SW480 (cell line): ENCODE measurements at regions not wholly inside any gene's neighbourhood (a gene's known extent, or its start where the extent isn't known, plus 50 kb on each side); places are given as distances from the start of the nearest gene placed in this dataset.
A peak's percentile ranks its signal among the peaks of the same experiment; 100 is the strongest.

ENCODE experiments used
- DNase-seq: peaks from one replicate; pipeline ENCODE4 v3.0.0-alpha.2; 2016; ENCODE audit warnings: low spot score

DNA sequence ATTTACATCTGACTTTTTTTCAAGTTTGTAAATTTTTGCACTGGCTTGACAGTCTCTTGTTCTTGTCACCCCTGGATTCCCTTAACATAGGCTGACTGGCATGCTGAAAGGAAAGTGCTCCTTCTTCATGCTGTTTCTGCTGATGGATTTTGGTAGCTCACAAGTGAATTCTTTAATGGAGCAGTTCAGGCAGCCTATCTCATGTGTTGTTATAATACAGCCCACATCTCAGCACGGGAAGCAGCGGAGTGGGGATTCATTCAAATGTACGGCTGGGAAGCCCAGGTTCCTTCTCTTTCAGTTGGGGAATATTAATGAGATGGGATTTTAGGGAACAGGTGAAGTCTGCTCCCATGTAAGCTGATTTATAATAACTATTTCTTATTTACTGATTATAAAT is 142.8 kb downstream of the CD8B2 start:
- no peak for DNase-seq

DNA sequence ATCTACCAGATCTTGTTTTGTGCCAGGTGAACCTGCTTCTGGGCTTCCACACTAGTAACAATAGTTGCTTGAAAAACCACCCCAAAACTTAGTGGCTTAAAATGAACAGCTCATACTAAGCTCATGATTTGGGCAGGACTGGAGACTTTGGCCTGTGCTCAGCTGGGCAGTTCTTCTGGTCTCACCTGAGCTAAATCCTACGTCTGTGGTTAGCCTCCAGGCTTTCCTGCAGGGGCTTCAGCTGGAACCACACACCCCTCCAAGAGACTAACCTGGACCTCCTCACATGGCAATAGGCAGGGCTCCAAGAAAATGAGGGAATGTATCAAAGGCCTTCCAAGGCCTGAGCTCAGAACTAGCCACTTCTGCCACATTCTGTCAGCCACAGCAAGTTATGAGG is 144.1 kb downstream of the CD8B2 start:
- DNase-seq: no peak

DNA sequence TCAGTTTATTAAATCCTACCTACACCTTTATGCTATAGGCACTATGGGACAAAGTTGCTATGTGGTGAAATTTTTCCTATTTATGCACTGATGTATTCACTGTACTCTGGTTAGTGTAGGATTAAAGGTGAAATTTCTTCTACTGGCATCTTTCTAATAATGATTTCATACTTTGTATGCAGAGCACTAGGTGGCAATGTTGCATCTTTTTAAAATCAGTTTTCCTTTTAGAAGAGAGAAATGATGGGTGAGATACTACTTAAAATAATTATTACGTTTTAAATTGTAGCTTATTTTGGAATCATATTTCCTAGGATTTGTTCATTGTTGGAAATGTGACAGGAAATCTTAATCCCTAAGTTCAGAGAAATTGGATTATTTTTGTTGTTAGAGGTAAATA is 150.9 kb downstream of the CD8B2 start:
- DNase-seq: peak; percentile 53

DNA sequence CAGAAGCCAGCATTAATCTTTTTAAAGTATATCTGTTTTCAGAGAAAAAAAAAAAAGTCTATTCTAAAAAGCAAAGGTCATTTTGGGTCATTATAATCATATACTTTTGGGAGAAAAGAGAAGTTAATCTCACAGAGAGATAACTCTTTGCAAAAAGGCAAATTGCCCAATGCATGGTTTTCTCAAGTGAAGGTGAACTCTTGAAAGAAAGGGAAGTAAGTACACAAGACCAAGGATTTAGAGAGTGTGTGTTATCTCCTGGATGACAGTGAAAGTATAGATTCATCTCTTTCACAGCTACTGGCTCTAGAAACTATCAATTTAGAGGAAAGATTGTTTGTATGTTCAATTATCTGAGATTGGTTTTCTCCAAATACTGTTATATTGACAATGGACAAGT is 151.4 kb downstream of the CD8B2 start:
- DNase-seq: no peak

DNA sequence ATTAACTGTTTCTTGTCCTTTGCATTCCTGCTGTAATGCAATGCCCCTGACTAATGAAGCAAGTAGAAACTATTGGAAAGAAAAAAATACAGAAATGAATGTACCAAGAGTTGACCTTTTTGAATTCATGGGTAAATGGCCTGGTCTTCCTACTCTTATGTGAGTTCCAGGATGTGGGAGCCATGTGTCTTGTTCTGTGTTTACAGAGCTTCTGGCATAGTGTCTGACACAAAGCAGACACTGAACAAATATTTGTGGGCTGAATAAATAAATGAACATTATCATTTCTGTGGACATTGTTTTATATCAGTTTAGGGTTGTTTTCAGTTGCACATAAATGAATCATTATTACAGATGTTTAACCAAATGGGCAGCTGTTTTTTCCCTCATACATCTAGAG is 155.5 kb downstream of the CD8B2 start:
- no peak for DNase-seq

DNA sequence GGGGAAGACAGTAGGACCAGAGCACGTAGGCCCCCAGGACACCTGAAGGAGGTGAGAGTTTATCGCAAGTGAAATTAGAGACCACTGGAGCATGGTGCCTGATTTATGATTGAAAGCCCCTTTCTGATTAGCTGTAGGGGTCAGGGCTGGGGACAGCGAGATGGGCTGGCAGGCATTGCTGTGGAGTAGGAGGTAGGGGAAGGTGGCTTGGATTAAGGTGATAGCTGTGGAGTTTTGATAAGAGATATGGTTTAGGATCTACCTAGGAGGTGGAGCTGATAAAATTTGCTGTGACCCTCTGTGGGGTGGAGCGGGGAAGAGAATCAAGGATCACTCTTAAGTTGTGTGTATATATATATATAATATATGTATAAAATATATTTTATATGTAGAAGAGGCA is 157.5 kb downstream of the CD8B2 start:
- DNase-seq: no peak

DNA sequence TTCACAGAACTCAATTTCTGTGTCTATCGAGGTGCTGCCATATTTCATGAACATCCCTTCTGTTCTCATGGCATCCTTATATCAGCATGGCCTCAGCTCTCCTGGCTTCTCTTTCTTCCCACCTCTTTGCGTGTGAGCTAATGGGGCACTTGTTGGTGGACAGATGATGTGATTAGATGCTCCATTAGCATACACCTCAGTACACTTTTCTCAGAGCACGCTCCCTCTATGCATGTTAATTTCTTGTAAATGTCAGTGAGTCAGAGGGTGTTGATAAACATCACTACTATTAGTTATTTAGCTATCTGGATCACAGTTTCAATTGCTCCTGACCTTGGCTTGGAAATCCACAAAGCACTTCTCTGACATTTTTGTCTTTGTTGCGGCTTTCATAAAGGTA is 159.4 kb downstream of the CD8B2 start:
- DNase-seq: no peak

DNA sequence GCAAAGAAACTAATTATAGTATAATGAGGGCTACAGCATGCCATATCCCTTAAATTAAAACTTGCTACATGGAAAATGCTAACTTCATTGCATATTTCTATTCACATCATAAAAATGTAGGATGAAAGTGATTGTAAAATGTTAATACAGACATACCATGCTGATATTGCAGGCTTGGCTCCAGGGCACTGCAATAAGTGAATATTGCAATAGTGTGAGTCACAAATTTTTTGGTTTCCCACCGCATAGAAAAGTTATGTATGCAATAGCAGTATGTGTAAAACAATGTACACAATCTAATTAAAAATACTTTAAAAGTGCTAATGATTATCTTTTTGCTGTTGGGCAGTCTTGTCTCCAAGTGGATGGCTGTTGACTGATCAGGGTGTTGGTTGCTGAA is 162.1 kb downstream of the CD8B2 start:
- no peak for DNase-seq

DNA sequence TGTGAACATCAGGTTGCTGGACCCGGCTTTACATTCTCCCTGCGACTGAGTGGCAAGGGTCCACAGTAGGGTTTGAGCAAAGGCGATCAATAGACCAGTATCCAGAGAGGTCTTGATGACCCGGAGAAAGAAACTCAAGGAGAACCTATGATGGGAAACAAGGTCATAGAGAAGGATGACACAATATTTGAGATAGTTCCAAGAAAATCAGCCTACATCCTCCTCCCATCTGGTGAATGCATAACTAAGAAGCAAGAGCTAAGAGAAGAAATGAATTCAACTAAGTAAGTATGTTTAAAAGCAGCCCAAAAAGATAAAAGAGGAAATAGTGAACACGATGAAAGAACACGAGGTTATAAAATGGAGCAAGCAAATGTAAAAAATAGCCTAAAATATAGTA is 166.3 kb downstream of the CD8B2 start:
- DNase-seq: no peak

DNA sequence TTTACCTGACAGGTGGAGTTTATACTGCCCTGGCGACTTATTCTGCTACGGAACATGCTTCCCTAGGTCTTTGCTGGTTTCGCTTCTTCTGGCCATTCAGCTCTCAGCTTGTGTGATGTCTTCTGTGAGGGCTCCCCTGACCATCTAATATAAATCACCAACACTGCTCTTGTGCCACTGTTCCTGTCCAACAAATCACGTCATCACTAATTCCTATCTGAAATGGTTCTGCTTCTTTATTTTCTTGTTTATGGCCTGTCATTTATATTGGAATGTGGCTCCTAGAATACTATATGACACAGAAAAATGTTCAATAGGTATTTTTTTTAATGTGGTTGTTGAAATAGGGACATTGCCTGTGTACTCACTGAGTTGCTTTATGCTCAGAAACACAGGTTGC is 171.5 kb downstream of the CD8B2 start:
- DNase-seq: no peak

DNA sequence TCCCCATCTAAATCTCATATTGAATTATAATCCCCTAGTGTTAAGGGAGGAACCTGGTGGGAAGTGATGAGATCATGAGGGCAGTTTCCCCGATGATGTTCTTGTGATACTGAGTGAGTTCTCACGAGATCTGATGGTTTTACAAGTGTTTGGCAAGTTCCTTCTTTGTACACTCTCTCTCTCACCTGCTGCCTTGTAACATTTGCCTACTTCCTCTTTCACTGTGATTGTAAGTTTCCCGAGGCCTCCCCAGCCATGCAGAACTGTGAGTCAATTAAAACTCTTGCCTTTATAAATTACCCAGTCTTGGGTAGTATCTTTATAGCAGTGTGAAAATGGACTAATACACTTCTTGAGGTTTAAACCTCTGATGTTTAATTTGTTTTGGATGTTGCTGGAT is 177.5 kb downstream of the CD8B2 start:
- no peak for DNase-seq

DNA sequence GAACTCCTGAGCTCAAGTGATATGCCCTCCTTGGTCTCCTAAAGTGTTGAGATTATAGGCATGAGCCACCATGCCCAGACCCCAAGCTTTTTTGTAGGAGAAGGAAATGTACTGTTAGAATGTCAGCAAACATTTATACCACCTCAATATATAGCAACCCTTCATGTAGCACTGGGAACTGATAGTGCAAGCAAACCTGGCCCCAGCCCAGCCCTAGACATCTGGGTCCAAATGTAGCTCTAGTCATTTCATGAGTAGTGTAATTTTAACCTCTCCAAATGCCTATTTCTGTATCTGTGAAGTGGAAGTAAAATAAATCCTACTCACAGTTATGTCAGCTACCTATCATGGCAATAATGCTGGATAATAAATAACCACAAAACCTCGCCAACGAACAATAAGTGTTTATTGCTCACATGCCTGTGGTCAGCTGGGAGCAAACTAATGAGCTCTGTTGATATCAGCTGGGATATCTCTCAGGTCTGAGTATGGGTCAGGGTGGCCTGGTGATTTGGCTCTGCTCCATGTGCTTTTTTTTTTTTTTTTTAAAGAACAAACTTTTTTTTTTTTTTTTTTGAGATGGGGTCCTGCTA is 180.4 kb downstream of the CD8B2 start:
- peak; percentile 62 for DNase-seq

DNA sequence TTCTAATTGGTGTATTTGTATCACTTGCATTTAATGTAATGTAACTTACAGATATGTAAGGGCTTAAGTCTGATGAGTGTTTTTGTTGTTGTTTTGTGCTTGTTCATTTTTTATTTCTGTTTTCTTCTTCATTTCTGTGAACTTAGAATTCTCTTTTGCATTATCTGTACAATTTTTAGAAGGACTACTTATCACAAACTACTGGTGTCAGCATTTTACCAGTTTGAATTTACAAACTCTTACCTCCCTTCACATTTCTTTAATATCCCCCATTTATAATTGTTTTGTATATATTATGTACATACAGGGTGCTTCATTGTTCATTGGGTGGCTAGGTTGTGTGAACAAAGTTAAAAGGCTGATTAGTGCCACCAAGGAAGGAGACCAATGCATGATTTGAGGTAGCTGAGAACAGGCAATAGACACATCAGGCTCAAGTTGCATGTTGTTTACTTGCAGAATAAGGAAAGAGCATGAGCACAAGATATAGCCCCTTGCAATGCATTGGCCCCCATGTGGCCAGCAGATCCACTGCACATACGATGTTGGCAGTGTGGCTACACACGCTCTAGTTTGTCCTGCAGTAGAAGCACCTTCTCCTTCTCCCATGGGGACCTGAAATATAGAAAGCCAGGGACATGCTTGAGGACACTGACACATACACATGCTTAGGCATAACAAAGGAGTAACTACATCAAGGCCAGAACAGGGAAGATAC is 198.2 kb downstream of the CD8B2 start:
- DNase-seq: no peak

DNA sequence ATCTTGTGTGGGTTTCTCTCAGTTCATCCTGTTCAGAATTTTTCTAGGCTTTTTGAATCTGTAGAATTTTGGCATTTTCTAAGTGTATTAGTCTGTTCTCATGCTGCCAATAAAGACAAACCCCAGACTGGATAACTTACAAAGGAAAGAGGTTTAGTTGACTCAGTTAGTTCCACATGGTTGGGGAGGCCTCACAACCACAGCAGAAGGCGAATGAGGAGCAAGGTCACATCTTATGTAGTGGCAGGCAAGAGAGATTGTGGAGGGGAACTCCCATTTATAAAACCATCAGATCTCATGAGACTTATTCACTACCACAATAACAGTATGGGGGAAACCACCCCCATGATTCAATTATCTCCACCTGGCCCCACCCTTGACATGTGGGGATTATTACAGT is 199.2 kb downstream of the ST6GAL2 start:
- no peak for DNase-seq

DNA sequence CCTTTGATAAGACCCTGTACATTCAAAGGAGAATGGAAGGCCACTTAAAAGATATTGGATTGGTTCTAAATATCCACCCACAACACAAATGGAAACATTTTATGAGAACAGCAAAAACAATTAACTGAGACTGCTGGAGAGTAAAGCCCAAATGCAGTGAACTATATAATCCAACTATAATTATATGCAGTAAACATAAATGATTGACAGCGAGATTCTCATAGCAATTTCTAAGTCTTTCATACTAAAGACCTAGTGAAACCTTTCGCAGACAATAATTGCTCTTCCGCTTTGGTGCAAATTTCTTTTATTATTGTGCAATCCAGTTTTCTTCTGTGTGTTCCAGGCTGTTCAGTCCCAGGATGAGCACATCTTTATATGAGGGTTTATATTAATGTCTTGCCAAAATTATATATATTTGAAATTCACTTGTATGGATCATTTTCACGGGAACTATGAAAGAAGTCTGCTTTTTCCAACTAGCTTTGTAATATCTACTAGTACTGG is 190.9 kb downstream of the ST6GAL2 start:
- DNase-seq: no peak

DNA sequence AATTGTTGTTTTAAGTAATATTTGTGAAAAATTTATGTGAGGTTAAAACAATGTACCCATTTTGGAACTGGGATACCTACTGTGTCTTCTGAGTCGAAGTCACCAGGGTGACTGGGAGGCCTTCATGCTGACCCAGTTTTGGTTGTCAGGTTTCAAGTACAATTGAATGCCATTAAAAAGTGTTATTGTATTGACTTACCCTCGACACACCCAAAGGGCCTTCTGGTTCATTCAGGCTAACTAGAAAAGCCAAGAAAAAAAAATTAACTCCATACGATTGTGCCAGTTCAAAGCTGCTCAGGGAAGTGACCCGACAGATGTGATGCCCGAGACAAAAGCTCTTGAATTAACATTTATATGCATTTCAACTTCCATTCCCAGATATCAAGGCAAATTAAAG is 190.0 kb downstream of the ST6GAL2 start:
- DNase-seq: no peak

DNA sequence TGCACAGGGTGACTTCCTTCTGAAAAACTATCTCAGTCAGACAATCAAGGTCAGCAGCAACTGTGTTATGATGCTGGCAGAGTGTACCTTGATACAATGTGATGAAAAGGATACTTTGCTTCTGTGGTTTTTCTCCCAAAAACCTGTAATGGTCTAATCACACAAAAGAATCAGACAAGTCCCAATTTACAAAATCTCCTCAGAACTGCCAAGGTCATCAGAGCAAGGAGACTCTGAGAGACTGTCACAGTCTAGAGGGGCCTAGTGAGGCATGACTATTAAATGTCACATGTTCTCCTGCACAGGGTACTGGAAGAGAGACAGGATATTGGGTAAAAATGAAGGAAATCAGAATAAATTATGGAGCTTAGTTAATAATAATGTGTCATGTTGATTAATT is 185.4 kb downstream of the ST6GAL2 start:
- no peak for DNase-seq

DNA sequence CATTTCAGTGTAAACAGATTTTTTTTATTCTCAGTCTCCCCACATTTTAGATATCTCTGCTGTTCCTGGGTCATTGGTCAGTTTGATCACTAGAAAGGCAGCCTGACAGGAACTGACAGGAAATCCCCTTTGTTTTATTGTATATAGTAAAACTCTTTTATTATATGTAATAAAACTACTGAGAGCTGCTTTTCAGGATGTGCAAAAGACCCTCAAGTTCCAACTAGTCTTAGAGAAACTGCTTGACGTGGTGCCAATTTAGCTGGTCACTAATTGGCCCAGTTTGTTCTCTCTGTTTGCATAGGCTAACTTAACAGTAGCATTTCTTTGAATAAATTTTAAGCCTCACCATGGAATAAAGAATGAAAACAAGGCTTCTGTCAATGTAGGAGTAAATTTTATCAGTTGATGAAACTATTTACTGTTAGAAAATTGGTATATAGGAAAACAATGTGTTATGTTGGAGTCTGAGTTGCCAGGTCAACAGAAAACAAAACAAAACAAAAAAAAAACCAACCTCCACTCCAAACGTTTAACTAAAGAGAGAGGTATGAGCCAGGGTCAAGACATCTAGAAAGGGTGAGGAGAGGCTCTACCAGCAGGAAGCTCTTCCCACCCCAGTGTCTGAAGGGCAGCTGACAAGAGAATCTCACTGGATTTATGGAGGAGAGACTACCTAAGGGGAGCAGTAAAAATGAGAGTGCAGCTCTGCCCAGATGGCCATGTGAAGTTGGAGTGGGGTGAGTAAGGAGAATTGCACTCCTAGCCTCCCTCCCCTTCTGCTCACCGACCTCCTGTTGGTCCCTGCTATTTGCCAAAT is 184.6 kb downstream of the ST6GAL2 start:
- DNase-seq: no peak

DNA sequence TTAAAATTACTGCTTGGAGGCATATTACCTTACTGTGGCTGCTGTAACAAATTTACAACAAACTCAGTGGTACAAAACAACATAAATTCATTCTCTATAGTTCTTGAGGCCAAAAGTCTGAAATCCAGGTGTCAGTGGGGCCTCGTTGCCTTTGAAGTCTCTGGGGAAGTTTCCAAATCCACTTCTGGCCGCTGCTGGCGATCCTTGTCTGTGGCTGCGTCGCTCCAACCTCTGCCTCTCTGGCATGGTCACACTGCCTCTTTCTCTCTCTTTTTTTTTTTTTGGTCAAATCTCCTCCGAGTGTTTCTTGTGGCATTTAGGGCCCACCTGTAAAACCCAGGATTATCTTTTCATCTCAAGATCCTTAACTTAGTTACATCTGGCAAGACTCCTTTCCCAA is 182.8 kb downstream of the ST6GAL2 start:
- no peak for DNase-seq

DNA sequence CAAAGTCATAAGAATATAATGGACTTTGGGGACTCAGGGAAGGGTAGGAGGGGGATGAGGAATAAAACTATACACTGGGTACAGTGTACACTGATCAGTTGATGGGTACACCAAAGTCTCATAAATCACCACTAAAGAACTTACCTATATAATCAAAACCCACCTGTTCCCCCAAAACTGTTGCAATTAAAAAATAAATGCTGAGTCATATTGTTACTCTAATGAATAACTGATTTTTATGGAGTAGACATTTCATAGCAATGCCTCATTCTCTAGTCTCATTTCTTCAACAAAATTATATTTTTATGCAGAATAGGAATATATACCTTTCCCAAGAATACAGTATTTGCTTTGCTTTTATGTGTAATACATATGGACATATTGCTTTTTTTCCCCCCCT is 181.2 kb downstream of the ST6GAL2 start:
- no peak for DNase-seq

DNA sequence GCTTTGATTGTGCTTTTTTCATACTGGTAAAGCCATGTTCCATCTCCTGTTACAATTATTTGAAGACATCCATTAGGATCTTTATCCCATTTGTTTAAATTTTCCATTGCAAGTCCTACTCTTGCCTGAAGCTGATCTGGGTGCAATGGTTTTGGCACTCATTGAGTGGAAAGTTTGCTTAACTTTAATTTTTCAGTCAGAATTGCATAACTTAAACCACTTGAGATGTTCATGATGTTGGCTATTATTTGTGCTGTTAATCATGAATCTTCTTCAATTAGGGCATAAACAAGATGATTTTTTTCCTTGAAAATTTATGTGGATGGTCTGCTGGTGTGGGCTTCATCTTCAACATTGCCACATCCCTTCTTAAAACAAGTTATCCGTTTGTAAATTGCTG is 180.1 kb downstream of the ST6GAL2 start:
- no peak for DNase-seq

DNA sequence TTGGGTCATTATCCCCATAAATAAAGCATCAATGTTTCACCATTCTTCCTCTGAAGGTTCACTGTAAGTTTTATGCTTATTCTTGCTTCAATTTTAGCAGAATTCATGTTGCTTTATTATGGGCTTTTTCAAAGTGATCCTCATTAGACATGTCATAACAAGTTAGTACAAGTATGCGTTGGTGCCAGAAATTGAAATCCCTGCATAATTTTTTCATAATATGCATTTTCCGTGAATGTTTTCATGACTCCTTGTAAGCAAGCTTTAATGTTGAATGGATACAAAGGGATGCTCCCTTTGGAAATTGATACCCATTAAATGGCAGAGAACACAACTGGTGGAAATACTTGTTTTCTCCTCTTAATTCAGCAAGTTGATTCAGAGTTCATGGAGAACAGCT is 179.7 kb downstream of the ST6GAL2 start:
- DNase-seq: no peak

DNA sequence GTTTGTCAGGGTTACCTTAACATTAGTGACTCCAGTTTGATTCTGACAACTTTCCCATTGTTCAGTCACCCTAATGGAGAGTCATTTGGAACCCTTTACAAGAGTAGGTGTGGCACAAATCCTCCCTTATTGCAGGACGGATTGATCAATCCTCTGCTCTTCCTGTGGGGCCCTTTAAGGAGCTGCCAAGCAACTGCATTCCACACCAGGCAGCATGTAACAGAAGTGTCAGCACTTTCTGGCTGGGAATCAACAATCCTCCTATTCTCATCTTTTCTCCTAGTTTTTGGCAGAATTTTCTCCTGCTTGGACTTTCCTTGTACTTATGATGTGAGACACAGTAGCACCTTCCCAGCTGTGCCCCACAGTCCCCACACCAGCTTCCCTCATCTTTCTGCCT is 177.8 kb downstream of the ST6GAL2 start:
- no peak for DNase-seq
